Activated CD4-positive, CD25-positive, alpha-beta regulatory T cell treated with anti-CD3 and anti-CD28 coated beads, Interleukin-2, amount 50 U/mL, for 16 hours (primary cell): ENCODE measurements at regions not wholly inside any gene's neighbourhood (a gene's known extent, or its start where the extent isn't known, plus 50 kb on each side); places are given as distances from the start of the nearest gene placed in this dataset.

ENCODE experiments used
- DNase-seq: peaks from one replicate; pipeline ENCODE4 v3.0.0-alpha.2; 2020; ENCODE audit warnings: low read depth, low spot score

DNA sequence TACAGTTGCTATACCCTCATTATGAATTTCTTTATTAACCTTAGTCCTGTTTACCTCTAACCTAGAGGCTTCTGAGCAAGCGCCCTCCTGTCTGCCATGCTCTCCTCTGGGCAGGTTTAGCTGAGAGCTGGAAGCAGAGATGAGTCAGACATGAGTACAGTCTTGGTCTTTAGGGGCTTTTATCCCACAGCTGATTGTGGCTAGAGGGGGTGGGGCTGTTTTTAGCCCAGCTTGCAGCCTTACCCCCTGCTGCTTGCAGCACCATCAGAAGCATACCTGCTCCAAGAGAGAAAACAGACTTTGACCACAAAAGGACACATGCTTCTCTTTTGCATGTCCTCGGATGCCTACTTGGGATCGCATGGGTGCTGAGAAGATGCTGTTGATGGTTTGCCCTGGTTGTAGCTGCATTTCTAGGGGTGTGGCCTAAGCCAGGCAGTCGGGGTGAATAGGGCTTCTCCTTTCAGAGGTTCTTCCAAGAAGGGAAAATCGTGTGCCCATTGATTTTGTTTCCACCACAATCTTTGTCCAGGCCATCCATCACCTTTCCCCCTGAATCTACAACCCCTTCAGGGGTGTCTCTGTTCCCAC, 115.0 kb upstream of the LGALSL start:
- no peak for DNase-seq

DNA sequence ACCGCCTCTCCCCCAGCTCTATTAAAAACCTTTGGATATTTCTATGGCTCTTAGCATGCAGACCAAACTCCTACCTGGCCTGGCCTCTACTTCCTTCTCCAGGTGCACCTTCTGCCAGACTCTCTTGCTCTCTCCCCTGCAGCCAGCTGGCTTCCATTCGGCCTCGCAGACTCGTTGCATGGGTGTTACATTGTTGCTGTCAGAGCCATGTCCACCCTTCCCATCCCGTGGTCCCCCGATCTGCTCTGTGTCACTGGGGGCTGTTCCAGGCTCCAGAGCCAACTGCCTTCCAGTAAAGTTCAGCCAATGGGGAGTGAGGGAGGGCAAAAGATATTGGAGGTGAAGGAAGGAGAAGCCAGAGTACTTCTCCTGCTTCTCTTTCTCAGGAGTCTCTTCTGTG, 112.5 kb upstream of the LGALSL start:
- no peak for DNase-seq

DNA sequence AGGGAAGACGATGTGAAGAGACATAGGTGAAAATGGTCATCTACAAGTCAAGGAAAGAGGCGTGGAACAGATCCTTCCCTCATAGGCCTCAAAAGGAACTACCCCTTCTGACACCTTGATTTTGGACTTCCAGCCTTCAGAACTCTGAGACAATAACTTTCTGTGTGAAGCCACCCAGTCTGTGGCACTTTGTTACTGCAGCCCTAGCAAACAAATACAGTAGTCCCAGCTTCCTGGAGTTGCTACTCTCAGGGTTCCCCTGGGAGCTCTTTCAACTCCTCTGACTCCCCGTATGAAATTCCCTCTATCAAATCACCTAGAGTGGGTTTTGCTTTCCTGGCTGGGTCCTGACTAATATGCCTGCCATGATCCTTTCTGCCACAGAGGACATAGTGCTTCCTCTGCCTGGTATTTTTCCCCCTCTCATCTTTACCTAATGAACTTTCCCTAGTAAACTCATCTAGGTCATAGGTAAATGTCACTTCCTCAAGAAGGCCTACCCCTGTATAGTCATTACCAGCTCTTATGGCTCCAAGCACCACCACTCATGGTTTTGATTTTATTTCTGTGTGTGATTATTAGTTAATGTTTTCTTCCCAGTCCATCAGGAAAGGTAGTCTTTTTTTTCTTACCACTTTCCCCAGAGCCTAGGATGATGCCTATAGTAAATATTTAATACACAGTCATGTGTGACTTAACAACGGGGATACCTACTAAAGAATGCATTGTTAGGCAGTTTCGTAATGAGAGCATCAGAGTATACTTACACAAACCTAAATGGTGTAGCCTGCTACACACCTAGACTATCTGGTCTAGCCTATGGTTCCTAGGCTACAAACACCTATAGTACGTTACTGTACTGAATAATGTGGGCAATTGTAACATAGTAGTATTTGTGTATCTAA, 111.5 kb upstream of the LGALSL start:
- no peak for DNase-seq

DNA sequence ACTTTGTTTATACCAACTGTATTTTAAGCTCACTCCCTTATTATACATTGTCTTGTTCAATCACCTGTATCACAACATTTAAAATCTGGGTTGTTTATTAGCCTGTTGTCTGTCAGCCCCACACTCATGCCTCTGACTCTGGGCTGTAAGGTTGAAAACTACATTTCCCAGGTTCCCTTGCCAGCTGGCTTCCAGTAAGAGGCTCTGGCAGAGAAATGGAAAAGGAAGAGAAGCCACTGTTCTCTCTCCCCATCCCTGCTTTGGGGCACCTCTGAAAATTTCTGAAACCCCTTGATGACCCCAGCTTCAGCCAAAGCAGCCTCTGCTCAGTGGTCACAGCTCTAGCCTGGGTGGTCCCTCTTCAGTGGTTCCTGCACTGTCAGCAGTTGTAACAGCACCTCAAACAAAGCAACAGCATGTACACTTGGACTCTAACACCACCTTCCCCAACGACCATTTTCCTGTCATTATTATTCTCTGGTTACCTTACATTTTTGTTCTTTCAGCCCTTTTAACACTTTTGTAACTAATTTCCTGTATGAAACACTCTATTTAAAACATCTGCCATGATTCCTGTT, 108.9 kb upstream of the LGALSL start:
- no peak for DNase-seq

DNA sequence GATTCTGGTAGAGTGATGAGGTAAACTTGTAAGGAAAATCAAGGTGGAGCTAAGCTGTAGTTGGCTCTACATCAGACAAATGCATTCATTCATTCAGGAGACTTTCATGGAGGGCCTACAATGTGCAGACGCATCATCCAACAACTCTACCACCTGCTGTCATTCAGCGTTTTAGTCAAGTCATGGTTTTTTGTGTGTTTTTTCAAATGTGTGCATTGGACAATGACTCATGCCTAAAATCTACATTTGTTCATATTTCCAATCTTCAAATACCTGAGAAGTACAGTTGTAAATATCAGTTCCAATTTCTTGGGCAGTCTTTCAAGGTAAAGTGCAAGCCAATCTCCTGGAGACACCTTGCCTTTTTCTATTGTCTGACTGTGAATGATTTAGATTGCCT, 108.0 kb upstream of the LGALSL start:
- DNase-seq, result no peak

DNA sequence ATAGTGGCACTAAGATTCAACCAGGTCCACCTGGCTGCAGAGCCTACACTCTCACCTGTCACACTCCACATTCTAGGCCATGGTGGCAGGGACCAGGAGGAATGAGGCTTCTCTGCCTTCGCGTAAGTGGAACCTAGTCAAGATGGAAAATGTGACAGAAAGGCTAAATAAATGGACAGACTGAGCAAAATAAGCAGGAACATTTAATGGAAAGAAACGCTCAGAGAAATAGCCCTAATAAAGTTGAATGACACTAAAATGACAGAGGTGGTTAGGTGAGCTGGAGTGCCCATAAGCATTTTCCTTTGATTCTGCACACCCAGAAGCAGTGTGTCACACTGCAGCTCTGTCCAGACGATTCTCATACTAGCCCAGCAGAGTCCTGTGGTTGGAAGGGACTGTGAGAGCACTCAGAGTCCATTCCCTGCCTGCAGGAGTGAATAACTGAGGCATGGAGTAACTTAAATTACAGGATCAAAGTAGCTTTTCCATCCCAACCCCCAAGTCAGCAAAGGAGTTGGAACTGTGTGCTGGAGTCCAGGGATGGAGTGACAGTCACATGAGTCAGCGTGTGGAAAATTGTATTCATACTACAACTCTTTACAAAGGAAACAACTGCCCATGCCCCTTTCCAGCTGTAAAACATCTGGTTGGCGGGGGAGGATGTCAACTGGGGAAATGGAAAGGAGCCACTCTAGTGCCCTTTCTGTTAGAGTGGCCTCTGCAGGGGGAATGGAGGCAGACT, 105.4 kb upstream of the LGALSL start:
- DNase-seq, result no peak

DNA sequence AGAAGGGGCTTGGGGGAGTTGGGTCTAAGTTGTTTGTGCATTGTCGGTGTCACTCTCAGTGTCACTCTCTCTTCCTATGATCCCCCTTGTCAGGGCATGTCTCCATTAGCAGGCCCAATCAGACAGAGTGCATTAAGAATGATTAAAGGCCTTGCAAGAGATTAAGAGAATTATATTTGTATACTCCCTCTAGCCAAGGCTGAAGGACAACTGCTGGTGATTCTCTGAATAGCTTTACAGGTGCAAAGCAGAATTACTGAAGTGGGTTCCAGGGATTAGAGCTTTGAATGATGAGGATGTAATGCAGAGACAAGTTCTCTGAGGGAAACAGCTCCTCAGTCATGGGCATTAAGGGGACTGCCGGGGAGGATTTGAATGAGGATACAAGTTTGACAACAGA, 104.8 kb upstream of the LGALSL start:
- DNase-seq, result no peak

DNA sequence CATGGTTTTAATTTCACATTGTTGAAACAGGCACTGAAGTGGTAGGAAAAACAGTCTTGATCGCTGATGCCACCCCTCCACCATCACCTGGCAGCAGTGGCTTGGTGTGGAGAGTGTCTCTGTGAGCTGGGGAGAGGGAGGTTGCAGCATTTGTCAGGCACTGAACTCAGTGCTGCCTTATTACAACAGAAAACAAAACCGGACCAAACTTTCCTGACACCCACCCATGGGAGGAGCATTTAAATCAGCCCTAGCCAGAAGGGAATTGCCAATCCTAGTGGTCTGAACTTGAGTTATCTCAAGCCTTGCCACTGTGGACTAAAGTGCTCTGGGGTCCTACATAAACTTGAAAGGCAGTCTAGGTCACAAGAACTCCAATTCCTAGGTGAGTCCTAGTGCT, 103.0 kb upstream of the LGALSL start:
- no peak for DNase-seq

DNA sequence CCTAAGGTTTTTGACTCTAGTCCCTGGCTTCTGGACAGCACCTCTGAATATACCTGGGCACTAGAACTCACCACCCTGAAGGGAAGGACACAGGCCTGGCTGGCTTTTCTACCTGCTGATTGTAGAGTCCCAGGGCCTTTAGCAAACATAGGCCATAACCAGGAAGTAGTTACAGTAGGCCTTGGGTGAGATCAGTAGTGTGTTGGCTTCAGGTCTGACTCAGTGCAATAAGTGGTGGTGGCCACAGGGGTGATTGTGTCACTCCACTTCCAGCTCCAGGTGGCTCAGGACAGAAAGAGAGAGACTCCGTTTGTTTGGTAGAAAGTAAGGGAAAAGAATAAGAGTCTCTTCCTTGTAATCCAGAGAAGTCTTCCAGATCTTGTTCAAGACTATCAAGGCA, 101.7 kb upstream of the LGALSL start:
- no peak for DNase-seq

DNA sequence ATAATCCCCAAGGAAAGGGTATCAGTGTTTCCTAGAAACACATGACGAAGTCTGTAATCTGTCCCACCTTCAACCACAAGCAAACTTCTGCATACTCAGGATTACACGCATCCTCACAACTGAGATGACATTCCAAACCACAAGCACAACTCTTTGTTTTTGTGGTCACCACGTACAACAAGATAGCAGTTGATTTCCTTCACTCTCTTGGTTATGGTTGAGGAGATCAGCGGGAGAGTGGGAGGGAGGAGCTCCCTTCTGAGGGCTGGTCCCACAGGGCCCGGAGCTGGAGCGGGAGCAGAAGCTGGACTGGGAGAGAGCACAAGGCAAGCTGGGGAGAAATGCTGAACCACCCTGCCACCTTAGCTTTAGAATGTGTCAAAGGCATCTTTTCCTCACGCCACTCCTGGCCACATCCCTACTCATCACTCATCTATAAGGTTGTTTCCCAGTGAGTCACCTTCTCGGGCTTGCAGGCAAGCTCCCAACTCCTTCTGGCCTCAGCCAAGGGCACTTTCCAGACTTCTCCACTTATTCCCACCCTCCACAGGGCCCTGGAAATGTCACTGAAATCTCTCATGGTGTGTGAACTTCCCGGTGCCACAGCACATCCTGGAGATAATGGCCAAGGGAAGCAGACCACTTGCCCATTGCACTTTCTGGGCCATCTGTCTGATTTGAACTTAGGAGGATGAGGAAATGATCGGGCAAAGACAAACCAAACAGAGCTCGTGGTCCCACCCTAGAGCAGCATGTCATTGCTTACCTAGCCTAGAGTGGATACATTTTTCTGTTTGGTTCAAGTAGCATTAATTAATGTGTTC, 98.9 kb upstream of the LGALSL start:
- no peak for DNase-seq

DNA sequence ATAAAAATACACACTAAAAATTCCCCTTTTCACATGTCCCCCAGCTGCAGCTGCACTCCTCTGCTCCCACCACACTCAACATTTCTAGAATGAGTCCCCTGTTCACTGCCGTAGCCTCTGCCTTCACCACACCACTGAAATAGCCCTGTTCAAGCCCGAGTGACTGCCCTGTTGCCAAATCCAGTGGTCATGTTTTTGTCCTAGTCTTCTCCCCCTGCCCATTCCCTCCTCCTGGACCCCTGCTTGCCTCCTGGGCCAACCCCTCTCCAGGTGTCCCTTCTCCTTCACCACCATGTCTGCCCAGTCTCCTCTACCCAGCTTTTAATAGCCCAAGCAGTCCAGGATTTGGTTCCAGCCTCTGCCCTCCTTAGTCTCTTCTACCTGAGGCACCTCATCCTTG, 97.1 kb upstream of the LGALSL start:
- DNase-seq, result no peak

DNA sequence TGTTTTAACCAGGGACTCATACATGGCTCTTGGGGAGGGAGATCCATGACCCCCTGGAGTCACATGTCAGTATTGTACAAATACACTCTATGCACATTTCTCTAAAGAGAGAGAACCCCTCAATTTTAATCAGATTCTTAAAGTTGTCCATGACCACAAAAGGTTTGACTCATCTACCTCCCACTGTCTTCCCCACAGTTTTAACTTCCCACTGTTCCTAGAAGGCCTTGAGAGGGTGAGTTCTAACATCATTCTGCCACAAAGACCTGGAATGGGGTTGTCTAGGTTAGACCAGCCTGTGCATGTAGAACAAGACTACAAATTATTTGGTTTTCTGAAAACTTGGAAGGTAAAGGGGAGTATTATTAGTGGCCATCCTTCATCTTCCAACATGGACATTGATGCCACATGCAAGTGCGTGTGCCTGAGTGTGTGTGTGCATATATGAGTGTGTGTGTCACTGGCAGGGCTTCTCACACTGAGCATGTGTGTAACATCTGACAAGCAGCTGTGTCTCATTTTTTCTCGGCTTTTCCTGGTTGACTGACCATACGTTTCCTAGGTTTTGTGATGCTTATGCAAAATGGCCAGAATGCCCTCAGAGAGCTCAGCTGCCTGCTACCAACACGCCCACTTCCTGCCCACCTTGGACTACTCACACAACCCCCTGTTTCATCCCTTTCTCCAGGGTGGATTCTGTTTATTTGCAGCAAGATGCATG, 94.6 kb upstream of the LGALSL start:
- DNase-seq, result no peak

DNA sequence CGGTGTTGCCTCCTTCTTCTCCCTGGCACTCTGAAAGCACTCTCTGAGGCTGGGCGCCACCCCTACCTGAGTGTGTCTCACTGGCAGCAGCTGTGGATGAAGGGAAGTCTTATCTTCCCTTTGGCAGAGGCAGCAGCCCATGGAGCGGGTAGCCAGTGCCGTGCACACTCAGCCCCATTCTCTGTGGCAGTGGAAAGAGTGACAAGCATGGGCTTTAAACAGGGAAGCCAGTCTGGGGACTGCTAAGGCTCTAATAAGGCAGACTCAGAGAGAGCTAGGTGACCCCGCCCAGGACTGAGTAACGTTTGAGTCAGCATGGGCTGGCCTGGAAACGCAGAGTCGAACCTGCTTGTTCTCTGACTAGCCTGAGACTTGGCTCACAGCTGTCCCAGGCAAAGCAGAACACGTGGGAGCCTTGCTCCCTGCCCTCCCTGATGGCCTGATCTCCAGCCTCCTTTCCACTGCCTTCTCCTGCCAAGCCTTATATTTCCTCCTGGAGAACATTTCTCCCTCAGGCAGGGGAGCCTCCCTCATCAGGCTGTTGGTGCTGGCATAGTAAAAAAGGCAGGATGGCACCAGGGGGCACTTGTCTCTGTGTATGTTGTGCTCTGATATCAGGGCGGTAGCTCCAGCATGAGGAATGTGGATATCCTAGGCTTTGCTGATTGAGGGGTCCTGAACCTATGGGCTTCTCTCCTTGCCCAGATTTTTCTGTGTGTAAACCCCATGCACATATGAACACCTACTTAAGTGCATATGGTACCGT, 93.9 kb upstream of the LGALSL start:
- DNase-seq, result no peak

DNA sequence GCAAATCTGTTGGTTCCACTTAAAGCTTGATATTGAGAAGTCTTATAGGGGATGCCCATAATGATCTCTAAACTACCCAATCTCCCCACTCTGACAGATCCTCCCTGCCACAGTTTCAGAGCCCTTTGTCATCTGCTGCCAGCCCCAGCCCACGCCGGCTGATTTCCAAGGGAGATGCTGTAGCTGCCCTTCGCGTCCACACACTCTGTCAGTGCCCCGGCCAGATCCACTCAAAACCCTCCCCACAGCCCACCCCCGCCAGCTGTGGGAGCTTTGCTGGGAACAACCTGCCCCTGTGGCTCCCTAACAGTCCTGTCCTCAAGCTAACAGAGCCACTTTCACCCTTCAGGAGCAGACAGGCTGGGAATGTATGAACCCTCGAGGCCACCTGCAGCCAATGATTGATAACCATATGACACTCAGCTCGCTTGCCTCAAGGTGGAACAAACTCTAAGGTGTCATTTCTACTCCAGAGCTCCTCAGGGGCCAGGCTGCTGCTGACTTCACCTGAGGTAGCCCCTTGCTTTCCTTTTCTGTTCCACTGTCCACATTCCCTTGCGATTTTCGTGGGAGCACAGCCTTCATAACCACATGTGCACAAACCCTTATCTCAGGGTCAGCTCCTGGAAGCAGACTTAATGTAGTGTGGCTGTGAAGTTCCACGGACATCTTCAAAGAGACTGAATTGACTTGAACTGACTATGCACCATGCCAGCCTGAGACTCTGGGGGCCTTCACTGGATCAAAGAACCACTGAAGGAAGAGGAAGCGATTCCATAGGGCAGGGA, 92.6 kb upstream of the LGALSL start:
- DNase-seq, result no peak

DNA sequence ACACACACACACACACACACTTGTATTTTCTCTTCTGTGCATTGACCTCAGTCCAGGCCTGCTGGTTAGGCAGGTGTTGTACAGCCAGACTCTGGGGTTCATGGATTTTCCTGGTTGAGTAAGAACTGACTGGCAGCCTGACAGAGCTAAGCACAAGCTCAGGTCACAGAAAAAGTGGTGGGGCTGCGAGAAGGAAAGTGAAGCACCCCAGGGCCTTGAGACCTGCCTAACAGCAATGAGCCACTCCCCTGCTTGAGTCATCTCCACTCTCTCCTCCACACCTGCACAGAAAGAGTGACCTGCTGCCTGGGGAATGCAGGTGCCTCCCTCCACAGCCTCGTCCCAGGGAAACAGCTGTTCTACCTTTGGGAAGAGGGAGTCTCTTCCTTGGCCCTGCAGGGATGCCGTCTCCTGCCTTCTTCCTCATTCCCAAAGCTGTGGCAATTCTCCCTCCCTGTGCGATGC, 91.4 kb upstream of the LGALSL start:
- DNase-seq, result no peak

DNA sequence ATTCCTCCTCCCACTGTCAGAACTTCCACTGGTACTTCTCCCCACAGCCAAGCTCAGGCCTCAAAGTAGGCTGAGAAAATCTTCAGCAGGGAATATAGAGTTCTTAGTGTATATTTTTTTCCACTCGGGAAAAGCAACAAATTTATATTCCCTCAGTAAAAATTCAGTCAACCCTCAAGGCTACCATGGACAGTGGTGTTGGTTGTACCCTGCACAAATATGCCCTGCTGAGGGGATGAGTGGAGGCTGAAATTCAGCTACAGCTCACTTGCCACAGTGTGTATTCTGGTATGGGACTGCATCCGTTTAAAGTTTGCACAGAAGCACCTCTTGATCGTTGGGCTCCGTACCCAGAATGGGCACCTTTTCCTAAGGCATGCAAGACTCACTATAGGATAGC, 90.8 kb upstream of the LGALSL start:
- DNase-seq, result no peak

DNA sequence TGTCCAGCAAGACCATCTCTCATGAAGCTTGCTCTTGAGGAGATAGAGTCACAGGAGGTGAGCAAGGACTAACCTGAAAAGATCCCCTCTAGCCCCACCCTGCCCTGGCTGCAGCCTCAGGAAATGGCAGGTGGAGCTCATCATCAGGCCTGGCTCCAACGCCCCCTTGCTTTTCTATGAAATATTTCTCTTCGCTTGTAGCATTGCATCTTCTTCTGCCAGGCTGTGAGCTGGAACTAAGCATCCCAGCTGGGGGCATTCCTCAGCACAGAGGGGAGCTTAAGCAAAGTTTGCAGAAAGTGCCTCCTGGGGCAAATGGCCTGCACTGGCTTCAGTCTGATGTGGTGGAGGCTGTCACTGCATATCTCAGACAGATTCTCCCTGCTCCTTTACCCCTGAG, 90.1 kb upstream of the LGALSL start:
- DNase-seq, result no peak

DNA sequence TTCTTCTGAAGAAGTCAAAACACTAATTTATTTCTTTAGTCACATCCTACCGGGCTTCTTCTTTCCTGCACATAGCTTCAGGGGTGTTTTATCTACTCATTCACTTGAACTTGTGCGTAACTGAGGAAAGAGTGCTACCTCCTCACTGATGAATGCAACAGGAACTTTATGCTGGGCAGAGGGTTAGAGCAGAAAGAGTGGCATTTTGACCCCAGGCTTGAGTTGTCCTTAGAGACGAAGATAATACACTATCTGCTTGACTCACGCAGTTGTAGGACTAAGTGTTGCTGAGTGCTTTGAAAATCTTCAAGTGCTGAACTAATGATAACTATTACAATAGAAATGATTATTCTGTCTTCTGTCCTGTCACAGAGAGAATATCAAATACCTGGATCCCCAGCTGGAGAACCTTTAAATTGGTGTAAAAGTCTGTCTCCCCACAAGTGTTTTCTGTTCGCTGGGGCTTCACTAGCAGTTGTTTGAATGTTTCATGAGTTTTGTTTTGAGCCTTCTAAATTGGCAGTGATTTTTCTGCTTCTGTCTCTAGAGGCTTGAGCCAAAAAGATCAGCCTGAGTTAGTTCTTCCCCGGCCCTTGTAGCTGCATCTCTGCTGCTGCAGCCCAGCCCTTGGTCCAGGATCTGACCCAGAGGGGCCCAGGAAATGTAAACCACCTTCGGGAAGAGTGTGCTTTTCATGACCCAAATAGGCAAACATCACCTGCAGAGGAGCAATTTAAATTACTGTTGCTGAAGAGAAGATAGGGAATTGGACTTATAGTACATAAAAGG, 86.3 kb upstream of the LGALSL start:
- DNase-seq, result no peak
